Hepatocyte (in vitro differentiated cells): ENCODE measurements at regions not wholly inside any gene's neighbourhood (a gene's known extent, or its start where the extent isn't known, plus 50 kb on each side); places are given as distances from the start of the nearest gene placed in this dataset.

Source experiments
- DNase-seq: peaks from one replicate; pipeline ENCODE4 v3.0.0-alpha.2; 2016; ENCODE audit warnings: low spot score
- H2AFZ ChIP-seq: fragments of 200-600 bp; sonication (generic); 2 replicates; pipeline ENCODE4 v1.6.0; 2016; ENCODE audit warnings: antibody characterized with exemption, mild to moderate bottlenecking
- H3K27ac ChIP-seq: fragments of 200-600 bp; sonication (generic); 2 replicates; pipeline ENCODE4 v1.5.1; 2016; ENCODE audit warnings: mild to moderate bottlenecking
- H3K27me3 ChIP-seq: fragments of 200-600 bp; sonication (generic); 2 replicates; pipeline ENCODE4 v1.6.1; 2016
- H3K36me3 ChIP-seq: fragments of 200-600 bp; sonication (generic); replicated peaks from 2 replicates; pipeline ENCODE4 v1.5.1; 2016; ENCODE audit warnings: low read depth; ENCODE audit not compliant: insufficient read depth
- H3K4me1 ChIP-seq: fragments of 200-600 bp; sonication (generic); 2 replicates; pipeline ENCODE4 v1.5.1; 2016; ENCODE audit warnings: mild to moderate bottlenecking, moderate library complexity; ENCODE audit not compliant: insufficient read depth
- H3K4me2 ChIP-seq: fragments of 200-600 bp; sonication (generic); 2 replicates; pipeline ENCODE4 v1.6.0; 2016
- H3K4me3 ChIP-seq: fragments of 200-600 bp; sonication (generic); 2 replicates; pipeline ENCODE4 v1.5.1; 2016; ENCODE audit warnings: mild to moderate bottlenecking
- H3K79me2 ChIP-seq: fragments of 200-600 bp; sonication (generic); 2 replicates; pipeline ENCODE4 v1.6.0; 2017; ENCODE audit warnings: mild to moderate bottlenecking
- H3K9me2 ChIP-seq: fragments of 200-600 bp; sonication (generic); replicated peaks from 2 replicates; pipeline ENCODE4 v1.6.0; 2017; ENCODE audit warnings: mild to moderate bottlenecking; ENCODE audit not compliant: insufficient read depth
- H3K9me3 ChIP-seq: fragments of 200-600 bp; sonication (generic); 2 replicates; pipeline ENCODE4 v1.5.1; 2016; ENCODE audit warnings: low read depth, mild to moderate bottlenecking
- H4K20me1 ChIP-seq: fragments of 200-600 bp; sonication (generic); 2 replicates; pipeline ENCODE4 v1.6.0; 2016; ENCODE audit warnings: mild to moderate bottlenecking; ENCODE audit not compliant: insufficient read depth, poor library complexity, severe bottlenecking
- EZH2 ChIP-seq: fragments of 200-600 bp; sonication (generic); IDR thresholded peaks from 2 replicates; pipeline ENCODE4 v1.6.1; 2016; ENCODE audit warnings: antibody characterized with exemption, mild to moderate bottlenecking, borderline replicate concordance
- EZH2phosphoT487 ChIP-seq: fragments of 200-600 bp; sonication (generic); IDR thresholded peaks from one replicate; pipeline ENCODE4 v1.6.1; 2018; ENCODE audit warnings: antibody characterized with exemption, mild to moderate bottlenecking, low read depth, moderate library complexity; ENCODE audit not compliant: unreplicated experiment, severe bottlenecking
- WGBS: methylation state at CpG from one replicate; pipeline ENCODE4 v1.1.6; 2016; ENCODE audit warnings: low lambda C conversion rate; ENCODE audit errors: missing lambda C conversion rate; 5-methylcytosine and 5-hydroxymethylcytosine counted together
- TF ChIP-seq, protein P1 (sequence below): fragments of 200-600 bp; sonication (generic); IDR thresholded peaks from 2 replicates; pipeline ENCODE4 v1.5.1; 2016; ENCODE audit warnings: antibody characterized with exemption, mild to moderate bottlenecking; ENCODE audit not compliant: poor library complexity

DNA sequence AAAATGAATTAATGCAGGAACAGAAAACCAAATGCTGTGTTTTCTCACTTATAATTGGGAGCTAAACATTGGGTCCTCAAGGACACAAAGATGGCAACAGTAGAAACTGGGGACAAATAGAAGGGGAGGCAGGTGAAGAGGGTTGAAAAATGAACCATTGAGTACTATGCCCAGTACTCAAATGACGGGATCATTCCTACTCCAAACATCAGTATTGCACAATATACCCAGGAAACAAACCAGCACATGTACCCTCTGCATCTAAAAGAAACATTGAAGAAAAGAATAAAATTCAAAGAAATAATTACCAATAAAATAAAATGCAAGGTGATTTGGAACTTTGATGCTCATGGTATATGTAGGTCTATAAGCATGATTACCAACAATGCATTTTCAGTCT, 110.8 kb downstream of the LMO3 start:
- H3K9me2 ChIP-seq, result no peaks in the 10 kb centered on the region
- no peaks in the 10 kb centered on the region for H3K27me3 ChIP-seq
- no peak overlapping the region for H2AFZ ChIP-seq
- H4K20me1 ChIP-seq, result no peaks in the 10 kb centered on the region
- no peak overlapping the region for H3K4me2 ChIP-seq
- TF ChIP-seq, protein P1, sequence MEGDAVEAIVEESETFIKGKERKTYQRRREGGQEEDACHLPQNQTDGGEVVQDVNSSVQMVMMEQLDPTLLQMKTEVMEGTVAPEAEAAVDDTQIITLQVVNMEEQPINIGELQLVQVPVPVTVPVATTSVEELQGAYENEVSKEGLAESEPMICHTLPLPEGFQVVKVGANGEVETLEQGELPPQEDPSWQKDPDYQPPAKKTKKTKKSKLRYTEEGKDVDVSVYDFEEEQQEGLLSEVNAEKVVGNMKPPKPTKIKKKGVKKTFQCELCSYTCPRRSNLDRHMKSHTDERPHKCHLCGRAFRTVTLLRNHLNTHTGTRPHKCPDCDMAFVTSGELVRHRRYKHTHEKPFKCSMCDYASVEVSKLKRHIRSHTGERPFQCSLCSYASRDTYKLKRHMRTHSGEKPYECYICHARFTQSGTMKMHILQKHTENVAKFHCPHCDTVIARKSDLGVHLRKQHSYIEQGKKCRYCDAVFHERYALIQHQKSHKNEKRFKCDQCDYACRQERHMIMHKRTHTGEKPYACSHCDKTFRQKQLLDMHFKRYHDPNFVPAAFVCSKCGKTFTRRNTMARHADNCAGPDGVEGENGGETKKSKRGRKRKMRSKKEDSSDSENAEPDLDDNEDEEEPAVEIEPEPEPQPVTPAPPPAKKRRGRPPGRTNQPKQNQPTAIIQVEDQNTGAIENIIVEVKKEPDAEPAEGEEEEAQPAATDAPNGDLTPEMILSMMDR, result no peak
- TF ChIP-seq EZH2 (no peak), EZH2phosphoT487 (no peak)
- no peaks in the 10 kb centered on the region for H3K79me2 ChIP-seq
- H3K36me3 ChIP-seq, result no peaks in the 10 kb centered on the region
- H3K27ac ChIP-seq, result no peak overlapping the region
- no peak overlapping the region for H3K4me3 ChIP-seq
- peaks cover 6% of the 10 kb centered on the region for H3K4me1 ChIP-seq
- no peaks in the 10 kb centered on the region for H3K9me3 ChIP-seq
- DNase-seq, result no peak
- WGBS, result 92% methylated on average over 1 of the region's 1 CpG
